ENCODE measurements at regions not wholly inside any gene's neighbourhood (a gene's known extent, or its start where the extent isn't known, plus 50 kb on each side); places are given as distances from the start of the nearest gene placed in this dataset.

- TF ChIP-seq CTCF (IDR thresholded peaks at IDR 0.05; ENCODE audit: poor library complexity), result peak; percentile 96
- no peak for TF ChIP-seq EZH2 (IDR thresholded peaks at IDR 0.05; ENCODE audit: borderline replicate concordance)
These were observed 166.8 kb upstream of the PGRMC2 start for GRCh38 chr4:128454281-128454871.

Data from hepatocyte (in vitro differentiated cells).